A549 (cell line): ENCODE measurements at regions not wholly inside any gene's neighbourhood (a gene's known extent, or its start where the extent isn't known, plus 50 kb on each side); places are given as distances from the start of the nearest gene placed in this dataset.

Source experiments
- ATAC-seq, 2 experiments: fragments of 200-7000 bp in 1 of 2; fragments of >200 bp in 1 of 2; cut with Nextera tagmentation in 1 of 2; cut with Tn5 transposase in 1 of 2; 3 replicates each; pipeline versions ENCODE4 v1.8.0 to v1.9.1; 2018 to 2020; ENCODE audit warnings: mild to moderate bottlenecking in 1 of 2, moderate library complexity in 1 of 2
- CTCF ChIA-PET: fragments of 300-600 bp; sonication (Branson Sonifier 250); formaldehyde crosslinking; extraction: SDS; loops from one replicate; lab custom pipeline; 2021; ENCODE audit warnings: antibody characterized with exemption, inconsistent platforms; lab: Yijun Ruan, JAX
- POLR2A ChIA-PET: fragments of 350-600 bp; formaldehyde crosslinking; extraction: SDS; loops from one replicate; lab custom pipeline; 2021; ENCODE audit warnings: antibody characterized with exemption, inconsistent platforms; lab: Yijun Ruan, JAX
- DNase-seq, 2 experiments: peaks; one replicate each; pipeline versions ENCODE4 v3.0.0 to v3.0.0-alpha.2; 2011 to 2016; ENCODE audit warnings: low read depth in 1 of 2, low spot score in 1 of 2
- FAIRE-seq: peaks from 2 replicates; lab custom pipeline; 2011; peaks lifted over from hg19 to GRCh38; lab: Jason Lieb, UNC
- H3K27ac ChIP-seq, 2 experiments: fragments of >200 bp; sonication (Bioruptor Twin); formaldehyde crosslinking; 3 replicates each; pipeline ENCODE4 v1.5.1; 2016 to 2017
- H3K4me1 ChIP-seq: fragments of >200 bp; sonication (Bioruptor Twin); formaldehyde crosslinking; 3 replicates; pipeline ENCODE4 v1.6.1; 2016
- H3K4me2 ChIP-seq: fragments of >200 bp; sonication (Bioruptor Twin); formaldehyde crosslinking; 3 replicates; pipeline ENCODE4 v1.6.1; 2016
- H3K4me3 ChIP-seq: fragments of >200 bp; sonication (Bioruptor Twin); formaldehyde crosslinking; 3 replicates; pipeline ENCODE4 v1.5.1; 2016
- H3K9me3 ChIP-seq: fragments of >200 bp; sonication (Bioruptor Twin); formaldehyde crosslinking; 3 replicates; pipeline ENCODE4 v1.6.1; 2016
- BHLHE40 ChIP-seq: IDR thresholded peaks from 2 replicates; pipeline ENCODE4 v1.6.1; 2012; ENCODE audit warnings: low read depth, low read length, inconsistent platforms
- CBX2 ChIP-seq: fragments of 200-600 bp; sonication (generic); IDR thresholded peaks from 2 replicates; pipeline ENCODE4 v1.6.1; 2016; ENCODE audit warnings: low read depth, mild to moderate bottlenecking, borderline replicate concordance
- CHD2 ChIP-seq: fragments of 150-350 bp; IDR thresholded peaks from 2 replicates; pipeline ENCODE4 v1.6.1; 2014; ENCODE audit warnings: low read length; ENCODE audit not compliant: partially characterized antibody
- EHMT2 ChIP-seq: fragments of 200-600 bp; sonication (generic); IDR thresholded peaks from 2 replicates; pipeline ENCODE4 v1.6.1; 2016; ENCODE audit warnings: antibody characterized with exemption, low read depth, mild to moderate bottlenecking, moderate library complexity
- EP300 ChIP-seq, 2 experiments: fragments of >200 bp; sonication (Bioruptor Twin); formaldehyde crosslinking; IDR thresholded peaks; 2 replicates in 1 of 2; 3 replicates in 1 of 2; pipeline ENCODE4 v1.6.1; 2016 to 2017
- FOXS1 ChIP-seq: fragments of 250-450 bp; sonication (Bioruptor Pico); IDR thresholded peaks from 2 replicates; pipeline ENCODE4 v1.5.0; 2020; ENCODE audit warnings: mild to moderate bottlenecking, moderate library complexity
- GATA3 ChIP-seq: IDR thresholded peaks from 2 replicates; pipeline ENCODE4 v1.6.1; 2012; ENCODE audit warnings: borderline replicate concordance
- HDAC2 ChIP-seq: fragments of 200-600 bp; sonication (generic); IDR thresholded peaks from 2 replicates; pipeline ENCODE4 v1.6.1; 2016
- KDM1A ChIP-seq: fragments of 200-600 bp; sonication (generic); IDR thresholded peaks from 2 replicates; pipeline ENCODE4 v1.6.1; 2016; ENCODE audit warnings: low read depth, mild to moderate bottlenecking
- MAFK ChIP-seq: fragments of 450-650 bp; IDR thresholded peaks from 2 replicates; pipeline ENCODE4 v1.6.1; 2014; ENCODE audit not compliant: partially characterized antibody
- MYC ChIP-seq: IDR thresholded peaks from 2 replicates; pipeline ENCODE4 v1.6.1; 2012; ENCODE audit warnings: mild to moderate bottlenecking, inconsistent platforms, low read length, improper control_type of control experiment, borderline replicate concordance
- PHF8 ChIP-seq: fragments of 200-600 bp; sonication (generic); IDR thresholded peaks from 2 replicates; pipeline ENCODE4 v1.6.1; 2016; ENCODE audit warnings: low read depth, mild to moderate bottlenecking, antibody characterized with exemption, moderate library complexity, borderline replicate concordance
- POLR2A ChIP-seq: IDR thresholded peaks from 2 replicates; pipeline ENCODE4 v1.6.1; 2012; ENCODE audit warnings: mild to moderate bottlenecking, low read length
- RNF2 ChIP-seq: fragments of 200-600 bp; sonication (generic); IDR thresholded peaks from 2 replicates; pipeline ENCODE4 v1.6.1; 2016; ENCODE audit warnings: low read depth, mild to moderate bottlenecking, antibody characterized with exemption, moderate library complexity, borderline replicate concordance
- SMC3 ChIP-seq: fragments of >200 bp; sonication (Bioruptor Twin); formaldehyde crosslinking; IDR thresholded peaks from 3 replicates; pipeline ENCODE4 v1.6.1; 2018; ENCODE audit warnings: inconsistent platforms
- SREBF2 ChIP-seq: fragments of 450-650 bp; IDR thresholded peaks from 2 replicates; pipeline ENCODE4 v1.6.1; 2014; ENCODE audit warnings: mild to moderate bottlenecking, moderate library complexity
- TP53 ChIP-seq: fragments of 250-450 bp; sonication (Bioruptor Pico); IDR thresholded peaks from 2 replicates; pipeline ENCODE4 v1.5.0; 2021; ENCODE audit warnings: mild to moderate bottlenecking, moderate library complexity
- USF2 ChIP-seq: fragments of 450-650 bp; IDR thresholded peaks from 2 replicates; pipeline ENCODE4 v1.6.1; 2014; ENCODE audit warnings: antibody characterized with exemption
- ZC3H11A ChIP-seq: fragments of 450-650 bp; IDR thresholded peaks from 2 replicates; pipeline ENCODE4 v1.6.1; 2014; ENCODE audit warnings: antibody characterized with exemption, mild to moderate bottlenecking
- ZSCAN20 ChIP-seq: fragments of 250-450 bp; sonication (Bioruptor Pico); IDR thresholded peaks from 2 replicates; pipeline ENCODE4 v1.8.0; 2022; ENCODE audit warnings: mild to moderate bottlenecking, moderate library complexity
- WGBS: methylation state at CpG from one replicate; pipeline ENCODE4 v1.1.6; 2017; ENCODE audit errors: missing lambda C conversion rate; 5-methylcytosine and 5-hydroxymethylcytosine counted together
- TF ChIP-seq, protein P1 (sequence below): fragments of >200 bp; sonication (Bioruptor Twin); formaldehyde crosslinking; IDR thresholded peaks from 3 replicates; pipeline ENCODE4 v1.6.1; 2016
- TF ChIP-seq, protein P2 (sequence below): fragments of 250-450 bp; sonication (Bioruptor Pico); IDR thresholded peaks from 2 replicates; pipeline ENCODE4 v1.5.0; 2020; ENCODE audit warnings: low read depth, mild to moderate bottlenecking, moderate library complexity
- TF ChIP-seq, protein P3 (sequence below): fragments of 200-600 bp; sonication (generic); IDR thresholded peaks from 2 replicates; pipeline ENCODE4 v1.6.1; 2016; ENCODE audit warnings: antibody characterized with exemption, mild to moderate bottlenecking, moderate library complexity

DNA sequence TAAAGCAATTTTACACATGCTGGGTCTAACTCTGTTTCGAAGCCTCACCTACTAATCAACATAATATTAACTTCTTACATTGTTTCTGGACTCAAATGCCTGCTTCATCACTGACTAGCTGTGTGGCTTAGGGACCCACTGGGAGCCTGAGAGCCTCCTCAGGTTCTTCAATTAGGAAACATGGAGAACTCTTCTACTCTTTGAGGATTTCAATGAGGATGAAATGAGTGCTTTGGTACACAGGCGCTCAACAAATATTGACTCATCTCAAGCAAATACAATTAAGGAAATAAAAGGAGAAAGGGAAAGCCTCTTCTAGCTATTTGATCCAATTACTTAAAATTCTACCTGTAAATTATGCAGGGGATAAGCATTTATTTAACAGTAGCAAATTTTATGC, 84.4 kb upstream of the JAK1 start:
- Histone ChIP-seq H3K4me3 (no peak overlapping the region), H3K4me1 (peaks cover 6% of the 10 kb centered on the region; the same call in 2 of the 3 replicates), H3K27ac (no peak overlapping the region), H3K4me2 (no peak overlapping the region), H3K9me3 (no peaks in the 10 kb centered on the region)
- ATAC-seq (no peak), FAIRE-seq (no peak), DNase-seq (no peak)
- CTCF ChIA-PET: interaction anchor here (1.7 to 2.6 kb wide), 2 partner anchors 11 to 24 kb away, joined by 4 to 5 read pairs; no protein-coding TSS in a partner anchor
- WGBS: 76% methylated on average over 2 of the region's 2 CpGs
- POLR2A ChIA-PET: interaction anchor here (0.6 kb wide), 1 partner anchor 51 kb away, joined by 3 read pairs; no protein-coding TSS in a partner anchor
- TF ChIP-seq, protein P1, sequence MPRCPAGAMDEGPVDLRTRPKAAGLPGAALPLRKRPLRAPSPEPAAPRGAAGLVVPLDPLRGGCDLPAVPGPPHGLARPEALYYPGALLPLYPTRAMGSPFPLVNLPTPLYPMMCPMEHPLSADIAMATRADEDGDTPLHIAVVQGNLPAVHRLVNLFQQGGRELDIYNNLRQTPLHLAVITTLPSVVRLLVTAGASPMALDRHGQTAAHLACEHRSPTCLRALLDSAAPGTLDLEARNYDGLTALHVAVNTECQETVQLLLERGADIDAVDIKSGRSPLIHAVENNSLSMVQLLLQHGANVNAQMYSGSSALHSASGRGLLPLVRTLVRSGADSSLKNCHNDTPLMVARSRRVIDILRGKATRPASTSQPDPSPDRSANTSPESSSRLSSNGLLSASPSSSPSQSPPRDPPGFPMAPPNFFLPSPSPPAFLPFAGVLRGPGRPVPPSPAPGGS: no peak
- no peak for TF ChIP-seq HDAC2
- TF ChIP-seq MYC: no peak
- no peak for TF ChIP-seq KDM1A
- no peak for TF ChIP-seq SREBF2
- no peak for TF ChIP-seq FOXS1
- TF ChIP-seq, protein P2, sequence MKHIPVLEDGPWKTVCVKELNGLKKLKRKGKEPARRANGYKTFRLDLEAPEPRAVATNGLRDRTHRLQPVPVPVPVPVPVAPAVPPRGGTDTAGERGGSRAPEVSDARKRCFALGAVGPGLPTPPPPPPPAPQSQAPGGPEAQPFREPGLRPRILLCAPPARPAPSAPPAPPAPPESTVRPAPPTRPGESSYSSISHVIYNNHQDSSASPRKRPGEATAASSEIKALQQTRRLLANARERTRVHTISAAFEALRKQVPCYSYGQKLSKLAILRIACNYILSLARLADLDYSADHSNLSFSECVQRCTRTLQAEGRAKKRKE (CRISPR knock-in tag): no peak
- no peak for TF ChIP-seq MAFK
- TF ChIP-seq POLR2A: no peak
- TF ChIP-seq, protein P3, sequence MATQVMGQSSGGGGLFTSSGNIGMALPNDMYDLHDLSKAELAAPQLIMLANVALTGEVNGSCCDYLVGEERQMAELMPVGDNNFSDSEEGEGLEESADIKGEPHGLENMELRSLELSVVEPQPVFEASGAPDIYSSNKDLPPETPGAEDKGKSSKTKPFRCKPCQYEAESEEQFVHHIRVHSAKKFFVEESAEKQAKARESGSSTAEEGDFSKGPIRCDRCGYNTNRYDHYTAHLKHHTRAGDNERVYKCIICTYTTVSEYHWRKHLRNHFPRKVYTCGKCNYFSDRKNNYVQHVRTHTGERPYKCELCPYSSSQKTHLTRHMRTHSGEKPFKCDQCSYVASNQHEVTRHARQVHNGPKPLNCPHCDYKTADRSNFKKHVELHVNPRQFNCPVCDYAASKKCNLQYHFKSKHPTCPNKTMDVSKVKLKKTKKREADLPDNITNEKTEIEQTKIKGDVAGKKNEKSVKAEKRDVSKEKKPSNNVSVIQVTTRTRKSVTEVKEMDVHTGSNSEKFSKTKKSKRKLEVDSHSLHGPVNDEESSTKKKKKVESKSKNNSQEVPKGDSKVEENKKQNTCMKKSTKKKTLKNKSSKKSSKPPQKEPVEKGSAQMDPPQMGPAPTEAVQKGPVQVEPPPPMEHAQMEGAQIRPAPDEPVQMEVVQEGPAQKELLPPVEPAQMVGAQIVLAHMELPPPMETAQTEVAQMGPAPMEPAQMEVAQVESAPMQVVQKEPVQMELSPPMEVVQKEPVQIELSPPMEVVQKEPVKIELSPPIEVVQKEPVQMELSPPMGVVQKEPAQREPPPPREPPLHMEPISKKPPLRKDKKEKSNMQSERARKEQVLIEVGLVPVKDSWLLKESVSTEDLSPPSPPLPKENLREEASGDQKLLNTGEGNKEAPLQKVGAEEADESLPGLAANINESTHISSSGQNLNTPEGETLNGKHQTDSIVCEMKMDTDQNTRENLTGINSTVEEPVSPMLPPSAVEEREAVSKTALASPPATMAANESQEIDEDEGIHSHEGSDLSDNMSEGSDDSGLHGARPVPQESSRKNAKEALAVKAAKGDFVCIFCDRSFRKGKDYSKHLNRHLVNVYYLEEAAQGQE: no peak

GRCh38 chr1:65054481-65054880, 88.1 kb upstream of the JAK1 start:
- FAIRE-seq: no peak
- DNase-seq: no peak
- Histone ChIP-seq H3K9me3 (no peaks in the 10 kb centered on the region), H3K4me2 (no peak overlapping the region), H3K27ac (no peak overlapping the region), H3K4me1 (peaks cover 6% of the 10 kb centered on the region; the same call in 2 of the 3 replicates), H3K4me3 (no peak overlapping the region)
- ChIA-PET POLR2A (no interaction called here), CTCF (no interaction called here)
- 83% methylated on average over 3 of the region's 3 CpGs for WGBS
- TF ChIP-seq KDM1A: no peak
- no peak for TF ChIP-seq BHLHE40
- no peak for TF ChIP-seq ZC3H11A
- TF ChIP-seq GATA3: no peak
- no peak for TF ChIP-seq EP300 (IDR thresholded peaks at IDR 0.05)
- no peak for TF ChIP-seq CHD2
- no peak for TF ChIP-seq USF2
- ATAC-seq: no peak

DNA sequence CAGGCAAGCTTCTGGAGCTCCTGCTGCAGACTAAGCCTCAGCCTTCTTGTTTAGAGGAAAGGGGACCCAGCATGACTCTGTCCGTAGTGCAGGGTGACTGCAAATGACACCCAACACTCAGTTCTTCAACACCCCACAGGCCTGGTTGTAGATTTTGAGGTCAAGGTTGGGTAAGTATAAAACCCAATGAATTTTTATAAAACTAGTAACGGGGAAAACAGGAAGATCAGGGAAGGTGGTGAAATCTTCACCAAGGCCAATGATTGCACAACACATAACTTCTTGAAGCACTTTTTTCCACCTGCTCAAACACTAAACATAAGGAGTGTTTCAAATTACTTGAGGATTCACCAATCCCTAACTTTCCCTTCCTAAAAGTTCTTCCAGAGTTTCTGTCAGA, 89.4 kb upstream of the JAK1 start:
- no peak for FAIRE-seq
- no peak overlapping the region for H3K4me3 ChIP-seq
- CTCF ChIA-PET: no interaction called here
- TF ChIP-seq USF2 (no peak), EHMT2 (no peak), CBX2 (no peak), TP53 (CRISPR knock-in tag) (no peak), ZSCAN20 (CRISPR knock-in tag) (no peak), PHF8 (no peak), SMC3 (no peak), ZC3H11A (no peak), RNF2 (no peak)
- TF ChIP-seq, protein P2 (CRISPR knock-in tag): no peak
- TF ChIP-seq, protein P1: no peak

More for the DNA sequence above, 89.4 kb upstream of the JAK1 start:
- H3K27ac ChIP-seq: no peak overlapping the region
- H3K9me3 ChIP-seq: no peaks in the 10 kb centered on the region
- no peak overlapping the region for H3K4me2 ChIP-seq
- H3K4me1 ChIP-seq: peaks cover 7% of the 10 kb centered on the region; the same call in 2 of the 3 replicates
- no peak for ATAC-seq
- WGBS: 95% methylated on average over 2 of the region's 2 CpGs
- POLR2A ChIA-PET: no interaction called here
- DNase-seq: no peak
